ENCODE measurements at regions not wholly inside any gene's neighbourhood (a gene's known extent, or its start where the extent isn't known, plus 50 kb on each side); places are given as distances from the start of the nearest gene placed in this dataset.

GRCh38 chrX:109928596-109929335, 74.1 kb upstream of the TMEM164 start:
- DNase-seq (ENCODE audit: low read depth): no peak

GRCh38 chrX:109931677-109932076, 71.2 kb upstream of the TMEM164 start:
- DNase-seq (ENCODE audit: low read depth): no peak

- DNase-seq (ENCODE audit: low read depth): no peak
These were observed 68.5 kb upstream of the TMEM164 start for GRCh38 chrX:109934434-109934833.

GRCh38 chrX:109934935-109935334, 68.0 kb upstream of the TMEM164 start:
- no peak for DNase-seq (ENCODE audit: low read depth)

GRCh38 chrX:109936114-109936513, 66.8 kb upstream of the TMEM164 start:
- no peak for DNase-seq (ENCODE audit: low read depth)

GRCh38 chrX:109936598-109936997, 66.3 kb upstream of the TMEM164 start:
- no peak for DNase-seq (ENCODE audit: low read depth)

GRCh38 chrX:109939498-109939897, 63.4 kb upstream of the TMEM164 start:
- DNase-seq (ENCODE audit: low read depth): no peak

GRCh38 chrX:109940411-109940810, 62.5 kb upstream of the TMEM164 start:
- DNase-seq (ENCODE audit: low read depth): no peak

GRCh38 chrX:109943092-109943739, 59.7 kb upstream of the TMEM164 start:
- DNase-seq (ENCODE audit: low read depth): no peak

- DNase-seq (ENCODE audit: low read depth): no peak
These were observed 59.2 kb upstream of the TMEM164 start for GRCh38 chrX:109943740-109944092.

- DNase-seq (ENCODE audit: low read depth): no peak
These were observed 50.9 kb upstream of the TMEM164 start for GRCh38 chrX:109952050-109952449.

- no peak for DNase-seq (ENCODE audit: low read depth)
These were observed 49.7 kb upstream of the TMEM164 start for GRCh38 chrX:109952985-109953905.
